Uterus (tissue), 3 donors: ENCODE measurements at regions not wholly inside any gene's neighbourhood (a gene's known extent, or its start where the extent isn't known, plus 50 kb on each side); places are given as distances from the start of the nearest gene placed in this dataset.

Source experiments
- DNase-seq, 2 donors: peaks; one replicate each; pipeline ENCODE4 v3.0.0-alpha.2; 2019 to 2020
- H3K27ac ChIP-seq, 2 donors: fragments of 200-600 bp; sonication (generic); 1 replicate in 1 of 2; 2 replicates in 1 of 2; pipeline ENCODE4 v1.5.1; 2016 to 2018
- H3K27me3 ChIP-seq, 2 donors: fragments of 200-600 bp; sonication (generic); one replicate each; pipeline ENCODE4 v1.5.1; 2018 to 2019; ENCODE audit warnings: control low read depth in 1 of 2
- H3K36me3 ChIP-seq, 2 donors: fragments of 200-600 bp; sonication (generic); one replicate each; pipeline ENCODE4 v1.5.1; 2019; ENCODE audit warnings: control low read depth in 1 of 2
- H3K4me1 ChIP-seq, 2 donors: fragments of 200-600 bp; sonication (generic); one replicate each; pipeline ENCODE4 v1.5.1; 2018 to 2019; ENCODE audit warnings: control low read depth in 1 of 2
- H3K4me3 ChIP-seq, 2 donors: fragments of 200-600 bp; sonication (generic); 1 replicate in 1 of 2; 2 replicates in 1 of 2; pipeline ENCODE4 v1.5.1; 2018 to 2019; ENCODE audit warnings: mild to moderate bottlenecking in 1 of 2
- H3K9me3 ChIP-seq, 2 donors: fragments of 200-600 bp; sonication (generic); one replicate each; pipeline ENCODE4 v1.5.1; 2019; ENCODE audit warnings: control low read depth in 1 of 2
- POLR2A ChIP-seq, 2 donors: fragments of 450-650 bp; IDR thresholded peaks; one replicate each; pipeline ENCODE4 v1.6.1; 2016; ENCODE audit warnings: antibody characterized with exemption in 2 of 2, mild to moderate bottlenecking in 1 of 2, moderate library complexity in 1 of 2
- intact Hi-C: fragments of 100-400 bp; cut with DNase I; formaldehyde crosslinking; loops from one replicate; pipeline ENCODE4 v1.15.1; 2023; ENCODE audit warnings: low total_unique reads
- TF ChIP-seq, protein P1 (sequence below), 4 experiments: fragments of 200-600 bp in 2 of 4; fragments of 450-650 bp in 2 of 4; sonication (generic) in 2 of 4; IDR thresholded peaks; one replicate each; pipeline ENCODE4 v1.5.1; 2016 to 2019; ENCODE audit warnings: antibody characterized with exemption in 4 of 4, mild to moderate bottlenecking in 2 of 4, moderate library complexity in 1 of 4
- donor health status: DM: yes; HTN: yes; CAD: no.

DNA sequence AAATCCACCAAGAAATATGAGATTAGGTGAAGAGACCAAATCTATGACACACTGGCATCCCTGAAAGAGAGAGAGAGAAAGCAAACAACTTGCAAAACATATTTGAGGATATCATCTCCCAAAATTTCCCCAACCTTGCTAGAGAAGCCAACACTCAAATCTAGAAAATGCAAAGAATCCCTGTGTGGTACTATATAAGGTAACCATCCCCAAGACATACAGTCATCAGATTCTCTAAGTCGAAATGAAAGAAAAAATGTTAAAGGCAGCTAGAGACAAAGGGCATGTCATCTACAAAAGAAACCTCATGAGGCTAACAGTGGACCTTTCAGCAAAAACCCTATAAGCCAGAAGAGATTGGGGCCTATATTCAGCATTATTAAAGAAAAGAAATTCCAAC is 622.1 kb upstream of the LMCD1 start:
- intact Hi-C loops, result no loop called here
- Histone ChIP-seq H3K9me3 (no peaks in the 10 kb centered on the region), H3K27me3 (no peaks in the 10 kb centered on the region)

DNA sequence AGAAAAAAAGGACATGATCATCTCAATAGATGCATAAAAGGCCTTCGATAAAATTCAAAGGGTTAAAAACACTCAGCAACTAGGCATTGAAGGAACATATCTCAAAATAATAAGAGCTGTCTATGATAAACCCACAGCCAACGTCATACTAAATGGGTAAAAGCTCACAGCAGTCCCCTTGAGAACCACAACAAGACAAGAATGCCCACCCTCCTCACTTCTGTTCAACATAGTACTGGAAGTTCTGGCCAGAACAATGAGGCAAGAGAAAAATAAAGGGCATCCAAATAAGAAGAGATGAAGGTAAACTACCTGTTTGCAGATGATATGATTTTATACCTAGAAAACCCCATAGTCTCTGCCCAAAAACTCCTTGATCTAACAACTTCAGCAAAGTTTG is 619.7 kb upstream of the LMCD1 start:
- H3K9me3 ChIP-seq, result no peaks in the 10 kb centered on the region
- intact Hi-C loops, result no loop called here
- no peak for DNase-seq
- H3K27me3 ChIP-seq, result no peaks in the 10 kb centered on the region
- H3K36me3 ChIP-seq, result no peaks in the 10 kb centered on the region
- no peaks in the 10 kb centered on the region for H3K4me1 ChIP-seq
- H3K4me3 ChIP-seq, result no peak overlapping the region
- TF ChIP-seq POLR2A (IDR thresholded peaks at IDR 0.05), result no peak
- TF ChIP-seq, protein P1, sequence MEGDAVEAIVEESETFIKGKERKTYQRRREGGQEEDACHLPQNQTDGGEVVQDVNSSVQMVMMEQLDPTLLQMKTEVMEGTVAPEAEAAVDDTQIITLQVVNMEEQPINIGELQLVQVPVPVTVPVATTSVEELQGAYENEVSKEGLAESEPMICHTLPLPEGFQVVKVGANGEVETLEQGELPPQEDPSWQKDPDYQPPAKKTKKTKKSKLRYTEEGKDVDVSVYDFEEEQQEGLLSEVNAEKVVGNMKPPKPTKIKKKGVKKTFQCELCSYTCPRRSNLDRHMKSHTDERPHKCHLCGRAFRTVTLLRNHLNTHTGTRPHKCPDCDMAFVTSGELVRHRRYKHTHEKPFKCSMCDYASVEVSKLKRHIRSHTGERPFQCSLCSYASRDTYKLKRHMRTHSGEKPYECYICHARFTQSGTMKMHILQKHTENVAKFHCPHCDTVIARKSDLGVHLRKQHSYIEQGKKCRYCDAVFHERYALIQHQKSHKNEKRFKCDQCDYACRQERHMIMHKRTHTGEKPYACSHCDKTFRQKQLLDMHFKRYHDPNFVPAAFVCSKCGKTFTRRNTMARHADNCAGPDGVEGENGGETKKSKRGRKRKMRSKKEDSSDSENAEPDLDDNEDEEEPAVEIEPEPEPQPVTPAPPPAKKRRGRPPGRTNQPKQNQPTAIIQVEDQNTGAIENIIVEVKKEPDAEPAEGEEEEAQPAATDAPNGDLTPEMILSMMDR (IDR thresholded peaks at IDR 0.05), result no peak
- H3K27ac ChIP-seq, result no peak overlapping the region

More for the DNA sequence above, 622.1 kb upstream of the LMCD1 start:
- no peaks in the 10 kb centered on the region for H3K36me3 ChIP-seq
- TF ChIP-seq, protein P1 (IDR thresholded peaks at IDR 0.05), result no peak
- no peak for TF ChIP-seq POLR2A (IDR thresholded peaks at IDR 0.05)
- no peak for DNase-seq
- no peak overlapping the region for H3K4me3 ChIP-seq
- peaks cover 0 to 6% of the 10 kb centered on the region in 2 donors for H3K4me1 ChIP-seq
- H3K27ac ChIP-seq, result no peak overlapping the region

DNA sequence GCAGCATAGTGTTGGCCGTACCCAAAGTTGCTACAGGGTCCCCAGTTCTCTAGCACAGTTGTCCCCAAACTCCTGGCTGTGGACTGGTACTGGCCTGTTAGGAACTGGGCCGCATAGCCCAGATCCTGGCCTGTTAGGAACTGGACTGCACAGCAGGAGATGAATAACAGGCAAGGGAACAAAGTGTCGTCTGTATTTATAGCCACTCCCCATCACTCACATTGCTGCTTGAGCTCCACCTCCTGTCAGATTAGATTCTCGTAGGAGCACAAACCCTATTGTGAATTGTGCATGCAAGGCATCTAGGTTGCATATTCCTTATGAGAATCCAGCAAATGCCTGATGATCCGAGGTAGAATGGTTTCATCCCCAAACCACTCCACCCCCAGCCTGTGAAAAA is 604.0 kb upstream of the LMCD1 start:
- no peaks in the 10 kb centered on the region for H3K9me3 ChIP-seq
- no peak overlapping the region for H3K4me3 ChIP-seq
- no peak for TF ChIP-seq POLR2A (IDR thresholded peaks at IDR 0.05)
- TF ChIP-seq, protein P1 (IDR thresholded peaks at IDR 0.05), result no peak
- intact Hi-C loops, result no loop called here
- DNase-seq, result no peak
- H3K27ac ChIP-seq, result no peak overlapping the region
- no peaks in the 10 kb centered on the region for H3K4me1 ChIP-seq
- H3K36me3 ChIP-seq, result no peaks in the 10 kb centered on the region
- no peaks in the 10 kb centered on the region for H3K27me3 ChIP-seq

- no peaks in the 10 kb centered on the region for H3K27me3 ChIP-seq
- H3K4me3 ChIP-seq, result no peak overlapping the region
- no peak for TF ChIP-seq POLR2A (IDR thresholded peaks at IDR 0.05)
- TF ChIP-seq, protein P1 (IDR thresholded peaks at IDR 0.05), result no peak
- no peaks in the 10 kb centered on the region for H3K9me3 ChIP-seq
- no peaks in the 10 kb centered on the region for H3K36me3 ChIP-seq
- DNase-seq, result no peak
- H3K27ac ChIP-seq, result no peak overlapping the region
- no peaks in the 10 kb centered on the region for H3K4me1 ChIP-seq
- intact Hi-C loops, result no loop called here
These were observed 588.3 kb upstream of the LMCD1 start for GRCh38 chr3:7913283-7913682.

- Histone ChIP-seq H3K36me3 (no peaks in the 10 kb centered on the region), H3K27me3 (no peaks in the 10 kb centered on the region), H3K27ac (no peak overlapping the region), H3K4me3 (no peak overlapping the region), H3K9me3 (no peaks in the 10 kb centered on the region), H3K4me1 (no peaks in the 10 kb centered on the region)
- intact Hi-C loops, result no loop called here
- no peak for DNase-seq
- no peak for TF ChIP-seq POLR2A (IDR thresholded peaks at IDR 0.05)
- TF ChIP-seq, protein P1 (IDR thresholded peaks at IDR 0.05), result no peak
These were observed 586.3 kb upstream of the LMCD1 start for GRCh38 chr3:7915356-7915755.
